HG02623 (cell line): ENCODE measurements at regions not wholly inside any gene's neighbourhood (a gene's known extent, or its start where the extent isn't known, plus 50 kb on each side); places are given as distances from the start of the nearest gene placed in this dataset.

ENCODE experiments used
- ATAC-seq: cut with Tn5 transposase; IDR thresholded peaks from one replicate; pipeline ENCODE4 v1.9.1; 2021; ENCODE audit warnings: moderate library complexity; ENCODE audit not compliant: unreplicated experiment

GRCh38 chrX:65034668-65035445 lies 58.6 kb upstream of the ZC4H2 start, which contains the start of gene ZC3H12B:
Gene ZC3H12B (plus strand): TSS chrX:65034826.
- peak; percentile 97 for ATAC-seq

GRCh38 chrX:65034292-65034667 lies 58.0 kb upstream of the ZC4H2 start:
- ATAC-seq, result no peak
